GM12892 (cell line): ENCODE measurements at regions not wholly inside any gene's neighbourhood (a gene's known extent, or its start where the extent isn't known, plus 50 kb on each side); places are given as distances from the start of the nearest gene placed in this dataset.

Experiments
- POLR2A ChIP-seq: IDR thresholded peaks from 2 replicates; pipeline ENCODE4 v1.6.1; 2011; ENCODE audit warnings: low read depth, low read length, control low read depth
- TAF1 ChIP-seq: IDR thresholded peaks from 2 replicates; pipeline ENCODE4 v1.6.1; 2011; ENCODE audit warnings: low read depth, mild to moderate bottlenecking, control low read depth, low read length, borderline replicate concordance

GRCh38 chr6:134764741-134765140, 185.2 kb downstream of the ALDH8A1 start:
- no peak for TF ChIP-seq POLR2A
- no peak for TF ChIP-seq TAF1
